GM10266 (cell line): ENCODE measurements at regions not wholly inside any gene's neighbourhood (a gene's known extent, or its start where the extent isn't known, plus 50 kb on each side); places are given as distances from the start of the nearest gene placed in this dataset.

Experiments used
- DNase-seq: peaks from one replicate; pipeline ENCODE4 v3.0.0; 2012; ENCODE audit errors: extremely low spot score
- CTCF ChIP-seq: IDR thresholded peaks from 2 replicates; pipeline ENCODE4 v1.5.1; 2012; ENCODE audit warnings: mild to moderate bottlenecking, low read depth; ENCODE audit not compliant: control insufficient read depth, insufficient read depth; ENCODE audit errors: missing control alignments

DNA sequence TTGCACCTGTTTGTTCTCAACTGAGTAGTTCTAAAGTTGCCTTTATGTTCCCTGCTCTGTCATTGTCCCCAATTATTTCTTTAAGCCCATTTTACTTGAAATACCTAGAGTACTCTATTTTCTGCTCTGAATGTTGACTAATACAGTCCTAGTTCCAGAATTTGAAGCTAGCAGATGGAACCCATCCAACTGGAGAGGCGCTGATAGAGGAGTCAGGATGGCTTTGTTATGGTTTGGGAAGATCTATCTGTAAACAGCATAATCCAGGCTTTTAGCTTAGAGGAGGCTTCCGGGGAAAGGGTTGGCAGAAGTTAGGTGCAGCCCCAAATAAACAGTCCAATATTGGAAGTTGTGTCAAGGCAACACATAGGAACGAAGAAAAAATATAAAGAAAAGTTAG lies 927.7 kb downstream of the TFAP2A start:
- no peak for TF ChIP-seq CTCF
- no peak for DNase-seq

- no peak for TF ChIP-seq CTCF
Measured at GRCh38 chr6:9485992-9486391, 928.9 kb downstream of the TFAP2A start.

GRCh38 chr6:9484686-9485085 lies 930.2 kb downstream of the TFAP2A start:
- no peak for TF ChIP-seq CTCF
- no peak for DNase-seq

More at GRCh38 chr6:9485992-9486391, 928.9 kb downstream of the TFAP2A start:
- no peak for DNase-seq

DNA sequence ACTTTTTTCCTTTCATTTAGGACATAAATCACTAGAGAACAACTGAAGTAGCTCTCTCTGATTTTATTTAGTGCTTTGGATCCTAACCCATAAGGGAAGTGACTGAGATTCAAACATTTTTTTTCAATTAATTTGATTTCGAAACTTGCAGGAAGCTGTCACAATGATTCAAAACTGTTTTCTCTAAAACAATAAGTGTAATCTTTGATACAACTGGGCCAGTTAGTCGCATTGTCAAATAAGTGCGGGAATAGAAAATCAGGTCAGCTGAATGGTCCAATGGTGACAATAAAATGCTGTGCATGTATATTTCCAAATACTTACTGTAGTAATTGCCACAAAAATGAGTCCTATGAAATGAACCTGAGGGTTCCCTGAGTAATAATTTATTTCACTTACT lies 930.8 kb downstream of the TFAP2A start:
- no peak for TF ChIP-seq CTCF
- no peak for DNase-seq

- DNase-seq: no peak
Measured at GRCh38 chr6:9482030-9482738, 932.7 kb downstream of the TFAP2A start.

DNA sequence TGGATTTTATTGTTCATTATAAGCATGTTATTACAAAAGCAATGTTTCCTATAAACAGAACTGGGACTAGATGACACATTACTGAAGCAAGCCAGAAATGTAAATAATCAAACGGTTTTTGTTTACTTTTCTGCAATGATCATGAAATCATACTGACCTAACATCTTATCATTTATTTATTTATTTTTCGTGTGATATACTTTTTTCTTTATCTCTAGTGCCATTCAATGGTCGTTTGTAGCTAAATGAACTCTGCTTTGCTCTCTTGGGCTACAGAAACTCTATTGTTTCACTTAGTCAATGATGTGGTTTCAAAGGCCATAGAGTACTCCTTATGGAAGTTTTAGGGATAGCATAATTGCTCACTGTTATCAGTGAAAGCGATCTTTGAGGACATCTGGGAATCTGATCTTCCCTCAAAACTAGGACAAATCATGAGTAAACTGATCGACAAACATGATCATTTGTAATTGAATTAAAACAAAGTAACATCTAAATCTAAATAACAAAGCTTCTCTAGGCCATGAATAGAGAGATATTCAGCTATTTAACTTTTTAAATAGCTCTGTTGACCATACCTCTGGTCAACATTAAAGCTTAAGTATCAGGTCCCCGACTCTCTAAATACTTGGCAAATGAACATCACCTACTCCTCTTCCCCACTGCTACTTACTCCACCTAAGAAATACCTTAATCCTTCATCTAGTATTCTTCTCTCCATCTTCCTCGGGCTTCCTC lies 933.4 kb downstream of the TFAP2A start:
- no peak for TF ChIP-seq CTCF
- DNase-seq: no peak

More at GRCh38 chr6:9482030-9482738, 932.7 kb downstream of the TFAP2A start:
- no peak for TF ChIP-seq CTCF

- no peak for TF ChIP-seq CTCF
- DNase-seq: no peak
Measured at GRCh38 chr6:9468277-9468676, 946.6 kb downstream of the TFAP2A start.
